ENCODE measurements at regions not wholly inside any gene's neighbourhood (a gene's known extent, or its start where the extent isn't known, plus 50 kb on each side); places are given as distances from the start of the nearest gene placed in this dataset.

DNA sequence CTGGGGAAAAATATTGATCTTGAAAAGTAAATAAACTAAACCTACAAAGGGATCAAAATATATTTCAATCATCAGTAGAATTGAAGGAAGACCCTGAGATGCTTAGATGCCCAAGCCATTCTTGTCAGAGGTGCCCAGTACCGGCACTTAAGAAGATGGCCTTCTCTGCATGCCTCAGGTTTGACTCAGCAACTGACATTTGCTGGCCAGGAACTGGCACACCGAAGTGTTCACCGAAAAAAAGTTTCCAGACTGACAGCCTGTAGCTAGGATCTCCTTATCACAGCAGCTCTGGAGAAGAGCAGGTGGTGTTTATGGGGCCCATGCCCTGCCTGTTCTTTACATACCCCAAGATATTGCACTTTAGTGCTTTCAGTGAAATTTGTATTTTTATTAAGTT is 203.2 kb downstream of the MOXD1 start:
- intact Hi-C loops (cut with DNase I) = no loop called here
- no peaks in the 10 kb centered on the region for H3K27me3 ChIP-seq (ENCODE audit: control insufficient read depth, insufficient read depth, low read length)
- no peak overlapping the region for H3K9ac ChIP-seq (ENCODE audit: low read length in 3 of 3)
- H3K9me3 ChIP-seq (ENCODE audit: control insufficient read depth in 2 of 3, insufficient read depth in 1 of 3, low read length in 3 of 3) = no peaks in the 10 kb centered on the region
- H3K27ac ChIP-seq (ENCODE audit: low read depth in 2 of 2, low read length in 2 of 2) = no peak overlapping the region
- H3K36me3 ChIP-seq (ENCODE audit: control insufficient read depth in 2 of 3, insufficient read depth in 3 of 3, low read length in 3 of 3) = no peaks in the 10 kb centered on the region
- H3K4me3 ChIP-seq (ENCODE audit: low read length in 3 of 3) = no peak overlapping the region
- FAIRE-seq (no peak), DNase-seq (no peak)
- no peaks in the 10 kb centered on the region for H3K4me1 ChIP-seq (ENCODE audit: control insufficient read depth in 2 of 3, insufficient read depth in 2 of 3, low read depth in 1 of 3, low read length in 3 of 3)
- TF ChIP-seq, protein P1, sequence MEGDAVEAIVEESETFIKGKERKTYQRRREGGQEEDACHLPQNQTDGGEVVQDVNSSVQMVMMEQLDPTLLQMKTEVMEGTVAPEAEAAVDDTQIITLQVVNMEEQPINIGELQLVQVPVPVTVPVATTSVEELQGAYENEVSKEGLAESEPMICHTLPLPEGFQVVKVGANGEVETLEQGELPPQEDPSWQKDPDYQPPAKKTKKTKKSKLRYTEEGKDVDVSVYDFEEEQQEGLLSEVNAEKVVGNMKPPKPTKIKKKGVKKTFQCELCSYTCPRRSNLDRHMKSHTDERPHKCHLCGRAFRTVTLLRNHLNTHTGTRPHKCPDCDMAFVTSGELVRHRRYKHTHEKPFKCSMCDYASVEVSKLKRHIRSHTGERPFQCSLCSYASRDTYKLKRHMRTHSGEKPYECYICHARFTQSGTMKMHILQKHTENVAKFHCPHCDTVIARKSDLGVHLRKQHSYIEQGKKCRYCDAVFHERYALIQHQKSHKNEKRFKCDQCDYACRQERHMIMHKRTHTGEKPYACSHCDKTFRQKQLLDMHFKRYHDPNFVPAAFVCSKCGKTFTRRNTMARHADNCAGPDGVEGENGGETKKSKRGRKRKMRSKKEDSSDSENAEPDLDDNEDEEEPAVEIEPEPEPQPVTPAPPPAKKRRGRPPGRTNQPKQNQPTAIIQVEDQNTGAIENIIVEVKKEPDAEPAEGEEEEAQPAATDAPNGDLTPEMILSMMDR (IDR thresholded peaks at IDR 0.05; ENCODE audit: borderline replicate concordance, extremely low read depth, insufficient read depth) = no peak

DNA sequence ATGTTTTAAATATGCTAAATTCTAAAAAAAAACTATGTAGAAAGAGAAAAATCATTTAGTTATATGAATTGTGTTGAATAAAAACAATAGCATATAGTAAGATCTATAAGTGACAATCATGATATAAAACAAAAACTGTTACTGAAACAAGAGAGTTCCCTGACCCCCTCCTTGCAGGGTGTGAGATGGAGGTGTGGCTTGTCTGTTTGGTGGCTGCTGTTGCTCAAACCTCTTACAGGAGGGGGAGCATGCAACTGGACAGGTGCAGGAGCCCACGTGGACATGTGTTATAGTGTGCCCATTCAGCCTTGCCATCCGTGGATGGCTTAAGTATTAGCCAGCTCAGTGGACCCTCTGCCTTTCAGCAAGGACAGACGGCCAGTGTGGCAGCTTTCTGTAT is 206.7 kb downstream of the MOXD1 start:
- H3K4me1 ChIP-seq (ENCODE audit: control insufficient read depth in 2 of 3, insufficient read depth in 2 of 3, low read depth in 1 of 3, low read length in 3 of 3) = no peaks in the 10 kb centered on the region
- no peaks in the 10 kb centered on the region for H3K36me3 ChIP-seq (ENCODE audit: control insufficient read depth in 2 of 3, insufficient read depth in 3 of 3, low read length in 3 of 3)
- no peaks in the 10 kb centered on the region for H3K27me3 ChIP-seq (ENCODE audit: control insufficient read depth, insufficient read depth, low read length)
- no peak overlapping the region for H3K9ac ChIP-seq (ENCODE audit: low read length in 3 of 3)
- no peak for FAIRE-seq
- no peak for DNase-seq
- intact Hi-C loops (cut with DNase I) = no loop called here
- H3K9me3 ChIP-seq (ENCODE audit: control insufficient read depth in 2 of 3, insufficient read depth in 1 of 3, low read length in 3 of 3) = no peaks in the 10 kb centered on the region
- TF ChIP-seq, protein P1 (IDR thresholded peaks at IDR 0.05; ENCODE audit: borderline replicate concordance, extremely low read depth, insufficient read depth) = no peak
- H3K27ac ChIP-seq (ENCODE audit: low read depth in 2 of 2, low read length in 2 of 2) = no peak overlapping the region
- H3K4me3 ChIP-seq (ENCODE audit: low read length in 3 of 3) = no peak overlapping the region

DNA sequence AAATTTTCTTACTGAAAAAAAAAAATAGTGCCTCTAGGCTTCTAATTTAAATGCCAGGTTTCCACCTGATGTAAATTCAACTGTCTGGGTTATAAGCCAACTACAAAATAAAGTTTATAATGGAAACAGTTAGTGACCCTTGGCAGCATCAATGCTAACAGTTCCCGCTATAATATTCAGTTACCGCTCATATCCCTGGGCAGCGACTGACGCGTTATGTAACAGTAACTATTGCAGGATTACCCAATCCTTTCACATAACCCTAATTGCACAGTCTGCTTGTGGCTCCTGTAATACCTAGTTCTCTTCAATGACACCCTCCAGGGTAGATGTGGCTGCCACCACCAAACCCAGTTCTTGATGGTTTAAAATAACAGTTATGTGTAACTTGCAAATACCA is 208.6 kb downstream of the MOXD1 start:
- DNase-seq (no peak), FAIRE-seq (no peak)
- Histone ChIP-seq H3K9ac (ENCODE audit: low read length in 3 of 3) (no peak overlapping the region), H3K27ac (ENCODE audit: low read depth in 2 of 2, low read length in 2 of 2) (no peak overlapping the region), H3K36me3 (ENCODE audit: control insufficient read depth in 2 of 3, insufficient read depth in 3 of 3, low read length in 3 of 3) (no peaks in the 10 kb centered on the region), H3K4me3 (ENCODE audit: low read length in 3 of 3) (no peak overlapping the region), H3K9me3 (ENCODE audit: control insufficient read depth in 2 of 3, insufficient read depth in 1 of 3, low read length in 3 of 3) (no peaks in the 10 kb centered on the region), H3K27me3 (ENCODE audit: control insufficient read depth, insufficient read depth, low read length) (no peaks in the 10 kb centered on the region), H3K4me1 (ENCODE audit: control insufficient read depth in 2 of 3, insufficient read depth in 2 of 3, low read depth in 1 of 3, low read length in 3 of 3) (no peaks in the 10 kb centered on the region)
- TF ChIP-seq, protein P1 (IDR thresholded peaks at IDR 0.05; ENCODE audit: borderline replicate concordance, extremely low read depth, insufficient read depth) = no peak
- intact Hi-C loops (cut with DNase I) = no loop called here

DNA sequence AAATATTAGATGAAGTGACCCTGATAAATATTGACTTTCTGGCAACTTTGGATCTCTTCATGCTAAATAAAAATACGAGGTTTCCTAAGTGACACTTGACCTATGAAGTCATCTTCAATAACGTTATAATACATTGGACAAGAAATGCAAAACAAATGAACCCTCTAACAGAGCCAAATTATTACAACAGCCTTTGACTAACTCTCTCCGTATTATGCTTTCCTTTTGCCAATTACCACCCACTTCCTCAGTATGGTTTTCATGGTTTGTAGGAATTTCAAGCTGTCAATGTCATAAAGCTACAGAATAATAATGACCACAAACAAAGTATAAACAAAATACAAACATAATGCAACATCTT is 210.5 kb downstream of the MOXD1 start:
- H3K36me3 ChIP-seq (ENCODE audit: control insufficient read depth in 2 of 3, insufficient read depth in 3 of 3, low read length in 3 of 3) = no peaks in the 10 kb centered on the region
- intact Hi-C loops (cut with DNase I) = no loop called here
- FAIRE-seq = no peak
- H3K27ac ChIP-seq (ENCODE audit: low read depth in 2 of 2, low read length in 2 of 2) = no peak overlapping the region
- no peaks in the 10 kb centered on the region for H3K27me3 ChIP-seq (ENCODE audit: control insufficient read depth, insufficient read depth, low read length)
- no peaks in the 10 kb centered on the region for H3K4me1 ChIP-seq (ENCODE audit: control insufficient read depth in 2 of 3, insufficient read depth in 2 of 3, low read depth in 1 of 3, low read length in 3 of 3)
- H3K9ac ChIP-seq (ENCODE audit: low read length in 3 of 3) = no peak overlapping the region
- TF ChIP-seq, protein P1 (IDR thresholded peaks at IDR 0.05; ENCODE audit: borderline replicate concordance, extremely low read depth, insufficient read depth) = no peak
- no peaks in the 10 kb centered on the region for H3K9me3 ChIP-seq (ENCODE audit: control insufficient read depth in 2 of 3, insufficient read depth in 1 of 3, low read length in 3 of 3)
- DNase-seq = no peak
- no peak overlapping the region for H3K4me3 ChIP-seq (ENCODE audit: low read length in 3 of 3)

All from kidney (tissue), 13 donors.